Vagina (tissue), 2 donors: ENCODE measurements at regions not wholly inside any gene's neighbourhood (a gene's known extent, or its start where the extent isn't known, plus 50 kb on each side); places are given as distances from the start of the nearest gene placed in this dataset.
"Not testable (repeated sequence)": the region's sequence is repeated elsewhere in the genome, so short reads cannot be mapped to it uniquely, and the experiment has no call there.

Experiments used
- CTCF ChIP-seq, 3 experiments: fragments of 450-650 bp in 2 of 3; fragments of 200-600 bp in 1 of 3; sonication (generic) in 1 of 3; IDR thresholded peaks; one replicate each; pipeline ENCODE4 v1.5.1; 2017 to 2019; ENCODE audit warnings: antibody characterized with exemption in 3 of 3, mild to moderate bottlenecking in 2 of 3, moderate library complexity in 2 of 3
- POLR2A ChIP-seq, 2 donors: fragments of 450-650 bp; IDR thresholded peaks; one replicate each; pipeline ENCODE4 v1.6.1; 2017; ENCODE audit warnings: antibody characterized with exemption in 2 of 2, mild to moderate bottlenecking in 2 of 2, moderate library complexity in 2 of 2

- TF ChIP-seq CTCF, POLR2A (IDR thresholded peaks at IDR 0.05): not testable (repeated sequence)
Observed at GRCh38 chr22:11027532-11027931, 4500.5 kb upstream of the OR11H1 start.
